ENCODE measurements at regions not wholly inside any gene's neighbourhood (a gene's known extent, or its start where the extent isn't known, plus 50 kb on each side); places are given as distances from the start of the nearest gene placed in this dataset.

DNA sequence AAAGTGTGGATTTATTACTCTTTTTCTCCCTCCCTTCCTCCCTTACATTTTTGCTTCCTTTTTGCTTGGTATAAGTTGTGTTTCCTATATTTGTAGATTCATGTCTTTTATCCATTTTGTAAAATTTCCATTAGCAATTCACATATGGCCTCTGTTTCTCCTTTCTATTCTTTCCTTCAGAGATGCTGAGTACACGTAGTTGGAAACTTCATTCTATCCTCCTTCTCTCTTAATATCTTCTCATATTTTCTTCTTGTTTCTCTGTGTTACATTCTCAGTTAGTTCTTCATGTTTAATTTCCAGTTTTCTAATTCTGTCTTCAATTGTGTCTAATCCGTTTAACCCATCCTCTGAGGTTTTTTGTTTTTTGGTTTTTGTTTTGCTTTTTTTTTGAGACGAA, 188.9 kb downstream of the ZIC5 start:
- TF ChIP-seq, protein P1, sequence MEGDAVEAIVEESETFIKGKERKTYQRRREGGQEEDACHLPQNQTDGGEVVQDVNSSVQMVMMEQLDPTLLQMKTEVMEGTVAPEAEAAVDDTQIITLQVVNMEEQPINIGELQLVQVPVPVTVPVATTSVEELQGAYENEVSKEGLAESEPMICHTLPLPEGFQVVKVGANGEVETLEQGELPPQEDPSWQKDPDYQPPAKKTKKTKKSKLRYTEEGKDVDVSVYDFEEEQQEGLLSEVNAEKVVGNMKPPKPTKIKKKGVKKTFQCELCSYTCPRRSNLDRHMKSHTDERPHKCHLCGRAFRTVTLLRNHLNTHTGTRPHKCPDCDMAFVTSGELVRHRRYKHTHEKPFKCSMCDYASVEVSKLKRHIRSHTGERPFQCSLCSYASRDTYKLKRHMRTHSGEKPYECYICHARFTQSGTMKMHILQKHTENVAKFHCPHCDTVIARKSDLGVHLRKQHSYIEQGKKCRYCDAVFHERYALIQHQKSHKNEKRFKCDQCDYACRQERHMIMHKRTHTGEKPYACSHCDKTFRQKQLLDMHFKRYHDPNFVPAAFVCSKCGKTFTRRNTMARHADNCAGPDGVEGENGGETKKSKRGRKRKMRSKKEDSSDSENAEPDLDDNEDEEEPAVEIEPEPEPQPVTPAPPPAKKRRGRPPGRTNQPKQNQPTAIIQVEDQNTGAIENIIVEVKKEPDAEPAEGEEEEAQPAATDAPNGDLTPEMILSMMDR (optimal IDR thresholded peaks at IDR 0.05 in 1 of 3, IDR thresholded peaks at IDR 0.05 in 1 of 3, conservative IDR thresholded peaks at IDR 0.05 in 1 of 3; ENCODE audit: extremely low read depth in 1 of 3, insufficient read depth in 2 of 3, low read length in 3 of 3), result no peak
- TF ChIP-seq EZH2 (IDR thresholded peaks at IDR 0.05; ENCODE audit: low read length), result no peak
